SHP77 (cell line): ENCODE measurements at regions not wholly inside any gene's neighbourhood (a gene's known extent, or its start where the extent isn't known, plus 50 kb on each side); places are given as distances from the start of the nearest gene placed in this dataset.

Experiments used
- DNase-seq, 2 experiments: peaks; one replicate each; lab custom pipeline; 2025; lab: John Stamatoyannopoulos, UW

GRCh38 chr16:65426484-65426883 is 304.6 kb upstream of the CDH11 start:
- no peak for DNase-seq

GRCh38 chr16:65422934-65423333 is 301.1 kb upstream of the CDH11 start:
- no peak for DNase-seq

GRCh38 chr16:65421596-65421995 is 299.7 kb upstream of the CDH11 start:
- DNase-seq = no peak

- no peak for DNase-seq
Measured at GRCh38 chr16:65418435-65418834, 296.6 kb upstream of the CDH11 start.

- DNase-seq = no peak
Measured at GRCh38 chr16:65415460-65415859, 293.6 kb upstream of the CDH11 start.

GRCh38 chr16:65414284-65414984 is 292.6 kb upstream of the CDH11 start:
- DNase-seq = no peak

- no peak for DNase-seq
Measured at GRCh38 chr16:65413861-65414260, 292.0 kb upstream of the CDH11 start.

GRCh38 chr16:65410801-65411200 is 288.9 kb upstream of the CDH11 start:
- DNase-seq = no peak

- no peak for DNase-seq
Measured at GRCh38 chr16:65409510-65409909, 287.6 kb upstream of the CDH11 start.

GRCh38 chr16:65406933-65407332 is 285.1 kb upstream of the CDH11 start:
- no peak for DNase-seq

GRCh38 chr16:65406116-65406515 is 284.3 kb upstream of the CDH11 start:
- DNase-seq = no peak

- no peak for DNase-seq
Measured at GRCh38 chr16:65394281-65394680, 272.4 kb upstream of the CDH11 start.

GRCh38 chr16:65392806-65393565 is 271.1 kb upstream of the CDH11 start:
- DNase-seq = no peak

GRCh38 chr16:65388592-65388991 is 266.7 kb upstream of the CDH11 start:
- no peak for DNase-seq

GRCh38 chr16:65386672-65387071 is 264.8 kb upstream of the CDH11 start:
- no peak for DNase-seq

- no peak for DNase-seq
Measured at GRCh38 chr16:65384441-65384840, 262.6 kb upstream of the CDH11 start.

- DNase-seq = no peak
Measured at GRCh38 chr16:65377195-65377594, 255.3 kb upstream of the CDH11 start.

GRCh38 chr16:65376601-65377000 is 254.7 kb upstream of the CDH11 start:
- DNase-seq = no peak

GRCh38 chr16:65375651-65376050 is 253.8 kb upstream of the CDH11 start:
- no peak for DNase-seq

GRCh38 chr16:65373097-65373496 is 251.2 kb upstream of the CDH11 start:
- no peak for DNase-seq

- no peak for DNase-seq
Measured at GRCh38 chr16:65372171-65372570, 250.3 kb upstream of the CDH11 start.

- no peak for DNase-seq
Measured at GRCh38 chr16:65365732-65366715, 244.2 kb upstream of the CDH11 start.
